Lung (tissue), 11 donors: ENCODE measurements at regions not wholly inside any gene's neighbourhood (a gene's known extent, or its start where the extent isn't known, plus 50 kb on each side); places are given as distances from the start of the nearest gene placed in this dataset.

ENCODE experiments used
- ATAC-seq: fragments of 200-7000 bp; cut with Tn5 transposase; one replicate; pipeline ENCODE4 v1.9.1; 2020; ENCODE audit warnings: moderate number of reproducible peaks; ENCODE audit not compliant: insufficient read depth, low FRiP score
- DNase-seq, 3 donors: peaks; one replicate each; pipeline ENCODE4 v3.0.0-alpha.2; 2013 to 2017
- H3K27ac ChIP-seq, 2 donors: one replicate each; pipeline ENCODE4 v1.5.1; 2013; ENCODE audit warnings: mild to moderate bottlenecking in 2 of 2, moderate library complexity in 2 of 2, control low read depth in 1 of 2, inconsistent platforms in 1 of 2, low read depth in 1 of 2, low read length in 1 of 2
- H3K27me3 ChIP-seq, 3 donors: one replicate each; pipeline ENCODE4 v1.5.1; 2013; ENCODE audit warnings: low read length in 2 of 3; ENCODE audit not compliant: control insufficient read depth in 3 of 3, insufficient read depth in 3 of 3
- H3K36me3 ChIP-seq, 4 donors: one replicate each; pipeline ENCODE4 v1.5.1; 2013; ENCODE audit warnings: low read length in 4 of 4, mild to moderate bottlenecking in 1 of 4, moderate library complexity in 1 of 4; ENCODE audit not compliant: control insufficient read depth in 4 of 4, insufficient read depth in 4 of 4
- H3K4me1 ChIP-seq, 5 donors: one replicate each; pipeline ENCODE4 v1.5.1; 2013; ENCODE audit warnings: low read length in 5 of 5, mild to moderate bottlenecking in 2 of 5, moderate library complexity in 1 of 5; ENCODE audit not compliant: control insufficient read depth in 5 of 5, insufficient read depth in 5 of 5
- H3K4me3 ChIP-seq: one replicate; pipeline ENCODE4 v1.5.1; 2013; ENCODE audit warnings: mild to moderate bottlenecking, control low read depth, moderate library complexity
- H3K9ac ChIP-seq, 2 donors: one replicate each; pipeline ENCODE4 v1.5.1; 2013; ENCODE audit warnings: low read length in 2 of 2, control low read depth in 1 of 2; ENCODE audit not compliant: insufficient read depth in 1 of 2
- H3K9me3 ChIP-seq, 4 donors: one replicate each; pipeline ENCODE4 v1.5.1; 2013; ENCODE audit warnings: low read length in 3 of 4, mild to moderate bottlenecking in 1 of 4, moderate library complexity in 1 of 4; ENCODE audit not compliant: control insufficient read depth in 4 of 4, insufficient read depth in 3 of 4
- CTCF ChIP-seq: IDR thresholded peaks from 2 replicates; pipeline ENCODE4 v1.5.1; 2012; ENCODE audit warnings: mild to moderate bottlenecking; ENCODE audit errors: control extremely low read depth, extremely low read depth
- WGBS, 2 donors: extraction: QIAGEN DNeasy Blood & Tissue Kit; methylation state at CpG; one replicate each; pipeline ENCODE4 v1.1.7; 2013; 5-methylcytosine and 5-hydroxymethylcytosine counted together
- donor health status: control.
- donor health status: control.
- donor health status: Bipolar disorder and iron deficiency.
- donor health status: healthy.
- donor health status: DM: yes; HTN: yes; CAD: no.

DNA sequence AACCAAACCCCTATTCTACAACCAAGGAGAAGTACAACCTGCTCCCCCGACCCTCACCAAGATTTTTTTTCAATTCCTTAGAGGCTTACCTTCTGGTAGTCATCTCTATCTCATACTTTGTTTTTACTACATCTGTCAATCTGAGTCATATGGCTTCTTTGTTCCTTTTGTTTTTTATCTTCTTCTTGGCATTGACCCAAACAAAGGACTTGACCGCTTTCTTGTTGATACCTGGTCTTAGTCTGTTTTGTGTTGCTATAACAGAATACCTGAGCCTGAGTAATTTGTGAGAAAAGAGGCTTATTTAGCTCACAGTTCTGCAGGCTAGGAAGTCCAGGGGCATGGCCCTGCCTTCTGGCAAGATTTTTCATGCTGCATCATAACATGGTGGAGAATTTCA is 352.7 kb downstream of the MLLT3 start:
- Histone ChIP-seq H3K27ac (no peak overlapping the region), H3K9ac (no peak overlapping the region), H3K27me3 (no peaks in the 10 kb centered on the region), H3K36me3 (no peaks in the 10 kb centered on the region), H3K4me1 (no peaks in the 10 kb centered on the region), H3K4me3 (no peak overlapping the region), H3K9me3 (peaks cover 0 to 7% (median 0%) of the 10 kb centered on the region in 4 donors)
- DNase-seq (no peak), ATAC-seq (no peak)
- 97 to 98% methylated on average over 2 of the region's 2 CpGs for WGBS, 2 donors
- TF ChIP-seq CTCF = no peak

GRCh38 chr9:20264896-20265295 is 357.4 kb downstream of the MLLT3 start:
- WGBS, 2 donors = 79 to 89% methylated on average over 7 of the region's 7 CpGs
- no peak overlapping the region for H3K4me3 ChIP-seq
- H3K27ac ChIP-seq = no peak overlapping the region
- no peak for ATAC-seq
- H3K9ac ChIP-seq = no peak overlapping the region
- no peaks in the 10 kb centered on the region for H3K36me3 ChIP-seq
- H3K4me1 ChIP-seq = no peaks in the 10 kb centered on the region
- H3K27me3 ChIP-seq = no peaks in the 10 kb centered on the region
- TF ChIP-seq CTCF = no peak
- DNase-seq = no peak
- H3K9me3 ChIP-seq = peaks cover 0 to 3% (median 0%) of the 10 kb centered on the region in 4 donors

DNA sequence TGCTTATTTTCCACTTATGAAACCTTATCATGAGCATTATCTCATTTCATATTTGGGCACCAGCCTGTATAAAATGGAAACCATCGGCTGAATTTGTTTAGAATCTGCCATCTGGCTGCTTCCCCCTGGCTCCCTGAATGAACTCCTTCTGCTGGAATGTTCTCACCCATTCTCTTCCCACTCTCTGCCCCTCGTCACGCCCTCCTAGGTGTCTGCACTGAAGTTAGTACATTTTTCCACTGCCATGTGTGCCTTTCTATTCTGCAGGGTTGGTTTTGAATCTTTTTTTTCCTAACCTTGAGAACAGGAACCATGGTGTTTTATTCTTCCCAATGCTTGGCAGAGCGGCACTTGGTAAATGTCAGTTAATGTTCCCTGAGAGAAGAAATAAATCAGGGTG is 359.7 kb downstream of the MLLT3 start:
- Histone ChIP-seq H3K36me3 (no peaks in the 10 kb centered on the region), H3K27me3 (no peaks in the 10 kb centered on the region), H3K4me1 (no peaks in the 10 kb centered on the region), H3K9ac (no peak overlapping the region), H3K27ac (no peak overlapping the region), H3K9me3 (no peaks in the 10 kb centered on the region), H3K4me3 (no peak overlapping the region)
- no peak for DNase-seq
- no peak for TF ChIP-seq CTCF
- 73 to 84% methylated on average over 4 of the region's 4 CpGs for WGBS, 2 donors
- no peak for ATAC-seq

- DNase-seq = peak in 1 of 3 donors; percentile 14
- no peak overlapping the region for H3K27ac ChIP-seq
- H3K36me3 ChIP-seq = no peaks in the 10 kb centered on the region
- 84 to 88% methylated on average over 1 of the region's 1 CpG for WGBS, 2 donors
- H3K9me3 ChIP-seq = no peaks in the 10 kb centered on the region
- no peaks in the 10 kb centered on the region for H3K4me1 ChIP-seq
- ATAC-seq = no peak
- no peak overlapping the region for H3K9ac ChIP-seq
- TF ChIP-seq CTCF = no peak
- no peak overlapping the region for H3K4me3 ChIP-seq
- no peaks in the 10 kb centered on the region for H3K27me3 ChIP-seq
Measured at GRCh38 chr9:20256284-20256948, 365.9 kb downstream of the MLLT3 start.
